HCT116 (cell line): ENCODE measurements at regions not wholly inside any gene's neighbourhood (a gene's known extent, or its start where the extent isn't known, plus 50 kb on each side); places are given as distances from the start of the nearest gene placed in this dataset.

Experiments
- ATAC-seq: fragments of 200-7000 bp; cut with Tn5 transposase; 2 replicates; pipeline ENCODE4 v1.9.1; 2020; ENCODE audit warnings: mild to moderate bottlenecking, moderate library complexity
- BruUV-seq: library from RNA; stranded (reverse); fragments of 400-500 nt; replicated peaks from 2 replicates; lab custom pipeline; 2021; lab: Mats Ljungman, UMichigan
- CTCF ChIA-PET: fragments of 300-600 bp; sonication (Branson Sonifier 250); formaldehyde crosslinking; loops from one replicate; lab custom pipeline; 2021; ENCODE audit warnings: antibody characterized with exemption; lab: Charles Lee
- POLR2A ChIA-PET: fragments of 300-600, 350-600 bp; sonication (Branson Sonifier 250); formaldehyde crosslinking; loops from one replicate; lab custom pipeline; 2021; ENCODE audit warnings: antibody characterized with exemption; lab: Charles Lee
- RAD21 ChIA-PET, 2 experiments: fragments of 300-600 bp; sonication (Branson Sonifier 250); formaldehyde crosslinking; loops; one replicate each; lab custom pipeline; 2023; ENCODE audit warnings: low total read pairs in 2 of 2; ENCODE audit not compliant: uncharacterized antibody in 2 of 2, unreplicated experiment in 2 of 2, low non-redundant PET in 1 of 2; lab: Charles Lee
- DNase-seq: peaks from one replicate; pipeline ENCODE4 v3.0.0-alpha.2; 2010; ENCODE audit warnings: low read depth, low spot score
- H2AFZ ChIP-seq: fragments of 200-600 bp; shearing (Covaris generic), sonication (generic); 2 replicates; pipeline ENCODE4 v1.6.1; 2017; ENCODE audit warnings: low read depth, mixed run types, mixed read lengths, antibody characterized with exemption, low read length; ENCODE audit not compliant: poor library complexity, severe bottlenecking
- H3K27ac ChIP-seq: 2 replicates; pipeline ENCODE4 v1.5.1; 2012; ENCODE audit warnings: low read depth, low read length
- H3K27me3 ChIP-seq: fragments of 200-600 bp; sonication (generic); 2 replicates; pipeline ENCODE4 v1.6.1; 2016; ENCODE audit warnings: mixed run types, low read length, mixed read lengths; ENCODE audit not compliant: insufficient read depth
- H3K36me3 ChIP-seq, 2 experiments: fragments of 200-500 bp in 1 of 2; fragments of 200-600 bp in 1 of 2; sonication (Bioruptor generic) in 1 of 2; sonication (generic) in 1 of 2; 2 replicates each; pipeline versions ENCODE4 v1.5.1 to v1.6.1; 2014 to 2016; ENCODE audit warnings: low read length in 2 of 2, inconsistent platforms in 1 of 2, mixed read lengths in 1 of 2, mixed run types in 1 of 2; ENCODE audit not compliant: insufficient read depth in 2 of 2, control insufficient read depth in 1 of 2
- H3K4me1 ChIP-seq, 2 experiments: fragments of 200-600 bp in 1 of 2; sonication (generic) in 1 of 2; 2 replicates each; pipeline versions ENCODE4 v1.5.1 to v1.6.1; 2012 to 2017; ENCODE audit warnings: low read length in 2 of 2, inconsistent platforms in 1 of 2, mild to moderate bottlenecking in 1 of 2, mixed read lengths in 1 of 2, mixed run types in 1 of 2, moderate library complexity in 1 of 2; ENCODE audit not compliant: insufficient read depth in 2 of 2, control insufficient read depth in 1 of 2
- H3K4me2 ChIP-seq: fragments of 200-600 bp; sonication (generic); 2 replicates; pipeline ENCODE4 v1.6.1; 2017; ENCODE audit warnings: mixed run types, low read length, mixed read lengths
- H3K4me3 ChIP-seq, 2 experiments: fragments of 200-600 bp in 1 of 2; sonication (generic) in 1 of 2; replicated peaks in 1 of 2; 2 replicates each; pipeline ENCODE4 v1.5.1; 2011 to 2016; ENCODE audit warnings: low read length in 2 of 2, control low read depth in 1 of 2, low read depth in 1 of 2, mild to moderate bottlenecking in 1 of 2, mixed read lengths in 1 of 2, mixed run types in 1 of 2
- H3K79me2 ChIP-seq: fragments of 200-600 bp; sonication (generic); 2 replicates; pipeline ENCODE4 v1.6.1; 2017; ENCODE audit warnings: mild to moderate bottlenecking, mixed run types, low read length, moderate library complexity, mixed read lengths; ENCODE audit not compliant: insufficient read depth
- H3K9ac ChIP-seq: fragments of 200-600 bp; sonication (generic); 2 replicates; pipeline ENCODE4 v1.6.1; 2016; ENCODE audit warnings: low read length, mixed read lengths
- H3K9me2 ChIP-seq: fragments of 200-600 bp; sonication (generic), shearing (Covaris generic); 2 replicates; pipeline ENCODE4 v1.6.1; 2017; ENCODE audit warnings: mixed run types, mild to moderate bottlenecking, moderate library complexity; ENCODE audit not compliant: insufficient read depth
- H3K9me3 ChIP-seq, 2 experiments: fragments of 200-500 bp in 1 of 2; fragments of 200-600 bp in 1 of 2; sonication (Bioruptor generic) in 1 of 2; sonication (generic) in 1 of 2; 2 replicates each; pipeline ENCODE4 v1.6.1; 2014 to 2017; ENCODE audit warnings: low read length in 2 of 2, mixed read lengths in 2 of 2, inconsistent platforms in 1 of 2, low read depth in 1 of 2, mild to moderate bottlenecking in 1 of 2, mixed run types in 1 of 2, moderate library complexity in 1 of 2; ENCODE audit not compliant: control insufficient read depth in 1 of 2, insufficient read depth in 1 of 2
- H4K20me1 ChIP-seq: fragments of 200-600 bp; sonication (generic), shearing (Covaris generic); 2 replicates; pipeline ENCODE4 v1.6.1; 2017; ENCODE audit warnings: mixed run types, mild to moderate bottlenecking, moderate library complexity; ENCODE audit not compliant: insufficient read depth
- CBX3 ChIP-seq: IDR thresholded peaks from 2 replicates; pipeline ENCODE4 v1.6.1; 2012; ENCODE audit warnings: low read depth
- MAX ChIP-seq: IDR thresholded peaks from 2 replicates; pipeline ENCODE4 v1.6.1; 2012
- POLR2A ChIP-seq: IDR thresholded peaks from 2 replicates; pipeline ENCODE4 v1.7.0; 2011; ENCODE audit warnings: borderline replicate concordance; ENCODE audit not compliant: insufficient read depth, insufficient read length; ENCODE audit errors: extremely low read depth
- POLR2AphosphoS5 ChIP-seq: IDR thresholded peaks from 2 replicates; pipeline ENCODE4 v1.6.1; 2011; ENCODE audit warnings: mild to moderate bottlenecking, low read depth, low read length, moderate library complexity
- SIN3A ChIP-seq: IDR thresholded peaks from 2 replicates; pipeline ENCODE4 v1.6.1; 2012; ENCODE audit warnings: low read depth
- SP1 ChIP-seq: IDR thresholded peaks from 2 replicates; pipeline ENCODE4 v1.6.1; 2012; ENCODE audit warnings: low read depth
- TCF7L2 ChIP-seq: IDR thresholded peaks from 2 replicates; pipeline ENCODE4 v1.7.0; 2011; ENCODE audit warnings: borderline replicate concordance, inconsistent platforms; ENCODE audit not compliant: insufficient read depth, insufficient read length; ENCODE audit errors: extremely low read depth
- intact Hi-C: fragments of 100-400 bp; cut with micrococcal nuclease; formaldehyde crosslinking; loops from 2 replicates; pipeline ENCODE4 v1.10.0; 2022
- TF ChIP-seq, protein P1 (sequence below): IDR thresholded peaks from 2 replicates; pipeline ENCODE4 v1.6.1; 2012; ENCODE audit warnings: low read depth

GRCh38 chr9:71446473-71447411 is 321.6 kb downstream of the CEMIP2 start:
- Histone ChIP-seq H4K20me1 (no peaks in the 10 kb centered on the region), H3K27ac (no peak overlapping the region), H3K9me2 (no peaks in the 10 kb centered on the region), H3K9me3 (no peaks in the 10 kb centered on the region), H3K79me2 (no peaks in the 10 kb centered on the region), H3K4me3 (no peak overlapping the region), H3K36me3 (no peaks in the 10 kb centered on the region), H3K27me3 (peaks cover 30% of the 10 kb centered on the region; the same call in 1 of the 2 replicates), H2AFZ (no peak overlapping the region), H3K9ac (no peak overlapping the region), H3K4me2 (no peak overlapping the region), H3K4me1 (no peaks in the 10 kb centered on the region)
- TF ChIP-seq, protein P1, sequence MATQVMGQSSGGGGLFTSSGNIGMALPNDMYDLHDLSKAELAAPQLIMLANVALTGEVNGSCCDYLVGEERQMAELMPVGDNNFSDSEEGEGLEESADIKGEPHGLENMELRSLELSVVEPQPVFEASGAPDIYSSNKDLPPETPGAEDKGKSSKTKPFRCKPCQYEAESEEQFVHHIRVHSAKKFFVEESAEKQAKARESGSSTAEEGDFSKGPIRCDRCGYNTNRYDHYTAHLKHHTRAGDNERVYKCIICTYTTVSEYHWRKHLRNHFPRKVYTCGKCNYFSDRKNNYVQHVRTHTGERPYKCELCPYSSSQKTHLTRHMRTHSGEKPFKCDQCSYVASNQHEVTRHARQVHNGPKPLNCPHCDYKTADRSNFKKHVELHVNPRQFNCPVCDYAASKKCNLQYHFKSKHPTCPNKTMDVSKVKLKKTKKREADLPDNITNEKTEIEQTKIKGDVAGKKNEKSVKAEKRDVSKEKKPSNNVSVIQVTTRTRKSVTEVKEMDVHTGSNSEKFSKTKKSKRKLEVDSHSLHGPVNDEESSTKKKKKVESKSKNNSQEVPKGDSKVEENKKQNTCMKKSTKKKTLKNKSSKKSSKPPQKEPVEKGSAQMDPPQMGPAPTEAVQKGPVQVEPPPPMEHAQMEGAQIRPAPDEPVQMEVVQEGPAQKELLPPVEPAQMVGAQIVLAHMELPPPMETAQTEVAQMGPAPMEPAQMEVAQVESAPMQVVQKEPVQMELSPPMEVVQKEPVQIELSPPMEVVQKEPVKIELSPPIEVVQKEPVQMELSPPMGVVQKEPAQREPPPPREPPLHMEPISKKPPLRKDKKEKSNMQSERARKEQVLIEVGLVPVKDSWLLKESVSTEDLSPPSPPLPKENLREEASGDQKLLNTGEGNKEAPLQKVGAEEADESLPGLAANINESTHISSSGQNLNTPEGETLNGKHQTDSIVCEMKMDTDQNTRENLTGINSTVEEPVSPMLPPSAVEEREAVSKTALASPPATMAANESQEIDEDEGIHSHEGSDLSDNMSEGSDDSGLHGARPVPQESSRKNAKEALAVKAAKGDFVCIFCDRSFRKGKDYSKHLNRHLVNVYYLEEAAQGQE = peak; percentile 36
- TF ChIP-seq TCF7L2 (no peak), POLR2AphosphoS5 (no peak)
- POLR2A ChIA-PET = no interaction called here
- intact Hi-C loops = no loop called here
- DNase-seq (no peak), ATAC-seq (no peak)
- RAD21 ChIA-PET = no interaction called here
- BruUV-seq = no TSS peak
- CTCF ChIA-PET = no interaction called here

- RAD21 ChIA-PET = no interaction called here
- no peak overlapping the region for H3K4me3 ChIP-seq
- TF ChIP-seq CBX3 (no peak), SIN3A (no peak), SP1 (no peak), POLR2A (no peak), MAX (no peak)
- TF ChIP-seq, protein P1 = no peak
These were observed 322.2 kb downstream of the CEMIP2 start for GRCh38 chr9:71446106-71446472.

More at GRCh38 chr9:71446106-71446472, 322.2 kb downstream of the CEMIP2 start:
- no TSS peak for BruUV-seq
- intact Hi-C loops = no loop called here
- Histone ChIP-seq H4K20me1 (no peaks in the 10 kb centered on the region), H3K9me2 (no peaks in the 10 kb centered on the region), H3K27ac (no peak overlapping the region), H3K4me2 (no peak overlapping the region), H3K4me1 (no peaks in the 10 kb centered on the region), H3K79me2 (no peaks in the 10 kb centered on the region), H2AFZ (no peak overlapping the region), H3K9me3 (no peaks in the 10 kb centered on the region), H3K27me3 (peaks cover 35% of the 10 kb centered on the region), H3K36me3 (no peaks in the 10 kb centered on the region), H3K9ac (no peak overlapping the region)
- no peak for DNase-seq
- no peak for ATAC-seq
- ChIA-PET POLR2A (no interaction called here), CTCF (no interaction called here)
